HEK293 (cell line): ENCODE measurements at regions not wholly inside any gene's neighbourhood (a gene's known extent, or its start where the extent isn't known, plus 50 kb on each side); places are given as distances from the start of the nearest gene placed in this dataset.

Experiments used
- BCL11A ChIP-seq: fragments of 450-650 bp; formaldehyde crosslinking; IDR thresholded peaks from 2 replicates; pipeline ENCODE4 v1.5.1; 2016; ENCODE audit warnings: low read depth, missing biosample characterization, missing genetic modification characterization
- TCF7L2 ChIP-seq: IDR thresholded peaks from 2 replicates; pipeline ENCODE4 v1.6.1; 2011; ENCODE audit warnings: low read depth, mild to moderate bottlenecking, inconsistent platforms, low read length, moderate library complexity, borderline replicate concordance
- ZNF837 ChIP-seq: fragments of 450-650 bp; formaldehyde crosslinking; IDR thresholded peaks from 2 replicates; pipeline ENCODE4 v1.5.1; 2016; ENCODE audit warnings: missing biosample characterization, missing genetic modification characterization
- TF ChIP-seq, protein P1 (sequence below): fragments of 450-650 bp; formaldehyde crosslinking; IDR thresholded peaks from 2 replicates; pipeline ENCODE4 v1.5.1; 2016; ENCODE audit warnings: missing biosample characterization, missing genetic modification characterization
- TF ChIP-seq, protein P2 (sequence below): fragments of 450-650 bp; formaldehyde crosslinking; IDR thresholded peaks from 2 replicates; pipeline ENCODE4 v1.5.1; 2016; ENCODE audit warnings: missing biosample characterization, missing genetic modification characterization

DNA sequence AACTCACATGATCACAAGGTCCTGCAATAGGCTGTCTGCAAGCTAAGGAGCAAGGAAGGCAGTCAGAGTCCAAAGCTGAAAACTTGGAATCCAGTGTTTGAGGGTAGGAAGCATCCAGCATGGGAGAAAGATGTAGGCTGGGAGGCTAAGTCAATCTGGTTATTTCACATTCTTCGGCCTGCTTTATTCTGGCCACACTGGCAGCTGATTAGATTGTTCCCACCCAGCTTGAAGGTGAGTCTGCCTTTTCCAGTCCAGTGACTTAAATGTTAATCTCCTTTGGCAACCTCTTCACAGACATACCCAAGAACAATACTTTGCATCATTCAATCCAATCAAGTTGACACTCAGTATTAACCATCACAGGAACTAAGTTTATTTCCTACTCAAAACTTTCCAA lies 453.4 kb downstream of the TLE4 start:
- TF ChIP-seq, protein P1, sequence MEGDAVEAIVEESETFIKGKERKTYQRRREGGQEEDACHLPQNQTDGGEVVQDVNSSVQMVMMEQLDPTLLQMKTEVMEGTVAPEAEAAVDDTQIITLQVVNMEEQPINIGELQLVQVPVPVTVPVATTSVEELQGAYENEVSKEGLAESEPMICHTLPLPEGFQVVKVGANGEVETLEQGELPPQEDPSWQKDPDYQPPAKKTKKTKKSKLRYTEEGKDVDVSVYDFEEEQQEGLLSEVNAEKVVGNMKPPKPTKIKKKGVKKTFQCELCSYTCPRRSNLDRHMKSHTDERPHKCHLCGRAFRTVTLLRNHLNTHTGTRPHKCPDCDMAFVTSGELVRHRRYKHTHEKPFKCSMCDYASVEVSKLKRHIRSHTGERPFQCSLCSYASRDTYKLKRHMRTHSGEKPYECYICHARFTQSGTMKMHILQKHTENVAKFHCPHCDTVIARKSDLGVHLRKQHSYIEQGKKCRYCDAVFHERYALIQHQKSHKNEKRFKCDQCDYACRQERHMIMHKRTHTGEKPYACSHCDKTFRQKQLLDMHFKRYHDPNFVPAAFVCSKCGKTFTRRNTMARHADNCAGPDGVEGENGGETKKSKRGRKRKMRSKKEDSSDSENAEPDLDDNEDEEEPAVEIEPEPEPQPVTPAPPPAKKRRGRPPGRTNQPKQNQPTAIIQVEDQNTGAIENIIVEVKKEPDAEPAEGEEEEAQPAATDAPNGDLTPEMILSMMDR (tag by site-specific recombination): no peak
- TF ChIP-seq, protein P2, sequence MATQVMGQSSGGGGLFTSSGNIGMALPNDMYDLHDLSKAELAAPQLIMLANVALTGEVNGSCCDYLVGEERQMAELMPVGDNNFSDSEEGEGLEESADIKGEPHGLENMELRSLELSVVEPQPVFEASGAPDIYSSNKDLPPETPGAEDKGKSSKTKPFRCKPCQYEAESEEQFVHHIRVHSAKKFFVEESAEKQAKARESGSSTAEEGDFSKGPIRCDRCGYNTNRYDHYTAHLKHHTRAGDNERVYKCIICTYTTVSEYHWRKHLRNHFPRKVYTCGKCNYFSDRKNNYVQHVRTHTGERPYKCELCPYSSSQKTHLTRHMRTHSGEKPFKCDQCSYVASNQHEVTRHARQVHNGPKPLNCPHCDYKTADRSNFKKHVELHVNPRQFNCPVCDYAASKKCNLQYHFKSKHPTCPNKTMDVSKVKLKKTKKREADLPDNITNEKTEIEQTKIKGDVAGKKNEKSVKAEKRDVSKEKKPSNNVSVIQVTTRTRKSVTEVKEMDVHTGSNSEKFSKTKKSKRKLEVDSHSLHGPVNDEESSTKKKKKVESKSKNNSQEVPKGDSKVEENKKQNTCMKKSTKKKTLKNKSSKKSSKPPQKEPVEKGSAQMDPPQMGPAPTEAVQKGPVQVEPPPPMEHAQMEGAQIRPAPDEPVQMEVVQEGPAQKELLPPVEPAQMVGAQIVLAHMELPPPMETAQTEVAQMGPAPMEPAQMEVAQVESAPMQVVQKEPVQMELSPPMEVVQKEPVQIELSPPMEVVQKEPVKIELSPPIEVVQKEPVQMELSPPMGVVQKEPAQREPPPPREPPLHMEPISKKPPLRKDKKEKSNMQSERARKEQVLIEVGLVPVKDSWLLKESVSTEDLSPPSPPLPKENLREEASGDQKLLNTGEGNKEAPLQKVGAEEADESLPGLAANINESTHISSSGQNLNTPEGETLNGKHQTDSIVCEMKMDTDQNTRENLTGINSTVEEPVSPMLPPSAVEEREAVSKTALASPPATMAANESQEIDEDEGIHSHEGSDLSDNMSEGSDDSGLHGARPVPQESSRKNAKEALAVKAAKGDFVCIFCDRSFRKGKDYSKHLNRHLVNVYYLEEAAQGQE (tag by site-specific recombination): no peak
- TF ChIP-seq TCF7L2 (no peak), BCL11A (no peak), ZNF837 (tag by site-specific recombination) (no peak)
